ENCODE measurements at regions not wholly inside any gene's neighbourhood (a gene's known extent, or its start where the extent isn't known, plus 50 kb on each side); places are given as distances from the start of the nearest gene placed in this dataset.

DNA sequence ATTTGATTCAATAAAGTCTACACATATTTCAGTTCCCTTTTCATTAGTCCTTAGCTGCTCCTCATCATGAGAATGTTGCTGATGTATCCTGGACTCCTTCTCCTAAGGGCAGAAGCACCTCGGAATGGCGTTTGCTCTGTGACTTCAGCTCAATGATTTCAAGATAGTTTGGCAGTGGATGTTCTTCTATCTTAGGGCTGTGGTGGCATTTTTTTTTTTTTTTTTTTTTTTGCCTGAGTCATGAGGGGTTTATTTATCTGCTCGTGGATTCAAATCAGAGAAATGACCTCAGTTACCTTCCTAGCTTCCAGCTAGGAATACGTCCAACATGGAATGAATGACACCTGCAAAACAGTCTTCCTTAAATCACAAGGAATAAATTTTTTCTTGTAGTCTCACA lies 220.0 kb upstream of the ZBED5 start:
- no peak for DNase-seq (ENCODE audit: low read depth in 2 of 2)

DNA sequence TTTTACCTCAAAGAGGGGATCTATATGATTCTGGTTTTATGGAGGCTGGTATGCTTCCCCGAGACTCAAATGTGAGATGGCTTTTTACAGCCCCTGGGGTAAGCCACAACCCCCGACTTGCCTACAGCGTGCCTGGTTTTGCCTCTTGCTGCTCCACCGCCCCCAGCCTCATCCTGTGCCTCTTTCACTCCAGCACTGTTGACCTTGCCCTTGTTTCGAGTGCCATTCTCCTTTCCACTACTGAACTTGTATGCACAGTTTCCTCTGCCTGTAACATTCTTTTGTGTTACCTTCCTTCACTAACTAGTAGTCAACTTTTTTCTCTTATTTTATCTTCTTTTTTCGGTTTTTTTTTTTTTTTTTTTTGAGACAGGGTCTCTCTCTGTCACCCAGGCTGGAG lies 219.0 kb upstream of the ZBED5 start:
- DNase-seq (ENCODE audit: low read depth in 2 of 2) = no peak

DNA sequence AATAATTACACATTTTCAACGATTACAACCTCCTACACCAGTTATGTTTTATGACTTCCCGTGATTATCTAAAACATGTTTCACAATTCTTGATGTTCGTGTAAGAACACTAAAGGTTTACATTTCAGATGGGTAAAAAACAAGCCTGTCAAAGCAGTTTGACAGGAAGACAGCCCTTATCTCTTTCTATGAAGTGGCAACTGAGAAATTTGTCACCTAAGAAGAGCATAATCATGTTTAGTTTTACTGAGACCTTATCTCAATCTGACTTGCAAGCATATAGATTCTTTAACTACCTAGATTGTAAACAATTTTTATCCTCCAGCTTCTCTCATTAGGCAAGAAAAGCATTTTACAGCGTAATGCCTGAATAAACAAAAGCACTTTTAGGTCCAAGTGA lies 218.4 kb upstream of the ZBED5 start:
- DNase-seq (ENCODE audit: low read depth in 2 of 2) = no peak

DNA sequence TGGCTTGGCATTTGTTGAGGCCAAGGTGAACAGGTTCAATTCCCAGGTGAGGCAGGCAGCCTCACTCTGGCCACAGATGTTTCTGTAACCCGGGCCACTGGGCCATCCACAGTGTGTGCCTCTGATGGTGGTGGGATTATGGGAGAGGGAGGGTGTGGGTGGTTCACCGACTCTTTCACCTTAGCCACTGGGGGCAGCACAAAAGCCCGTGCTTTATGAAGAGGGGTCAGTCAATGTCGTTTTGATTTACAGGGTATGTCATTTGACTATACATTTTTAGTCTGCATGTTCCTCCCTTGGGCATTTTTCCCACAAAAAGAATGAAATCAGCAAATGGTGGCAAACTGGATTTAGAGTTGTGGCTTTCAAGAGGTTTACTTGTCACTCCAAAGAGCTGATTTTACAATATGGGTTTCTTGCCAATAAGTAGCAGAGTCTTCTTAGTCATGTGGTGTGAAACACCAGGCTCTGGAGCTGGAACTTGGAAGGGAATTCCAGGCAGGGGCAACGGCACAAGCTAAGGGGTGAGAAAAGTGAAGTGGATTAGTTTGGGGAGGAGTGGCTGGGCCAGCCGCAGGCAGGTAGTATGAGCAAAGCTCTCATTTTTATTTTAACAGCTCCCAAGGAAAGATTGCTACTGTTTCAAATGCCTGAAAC lies 217.8 kb upstream of the ZBED5 start:
- no peak for DNase-seq (ENCODE audit: low read depth in 2 of 2)

DNA sequence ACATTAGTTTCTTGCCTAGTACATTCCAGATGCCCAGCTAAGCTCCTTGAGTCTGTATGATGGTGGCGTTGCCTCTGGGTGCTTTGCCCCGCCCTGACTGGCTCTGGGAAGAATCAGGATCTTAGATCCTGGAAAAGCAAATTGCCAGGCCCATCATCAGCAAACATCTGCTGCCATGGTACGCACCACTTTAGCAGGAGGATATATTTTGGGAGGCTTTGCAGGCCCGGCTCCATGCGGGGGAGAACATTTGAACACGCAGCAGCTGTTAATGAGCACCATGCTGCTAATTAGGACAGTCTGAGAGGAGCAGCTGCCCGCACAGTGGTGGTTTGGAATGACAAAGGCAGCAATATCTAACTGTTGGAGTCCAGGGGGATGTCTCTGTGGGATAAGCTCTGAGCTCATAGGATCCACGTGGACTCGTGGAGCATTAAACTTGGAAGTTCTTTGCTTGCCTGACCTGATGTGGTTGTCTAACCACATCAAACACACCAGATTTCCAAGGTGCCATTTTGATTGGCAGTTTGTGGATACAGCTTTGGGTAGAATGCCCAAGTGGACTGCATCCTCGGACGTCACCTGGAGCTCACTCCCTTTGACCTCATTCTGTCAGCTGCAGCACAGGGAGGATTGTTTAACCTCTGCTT lies 217.0 kb upstream of the ZBED5 start:
- no peak for DNase-seq (ENCODE audit: low read depth in 2 of 2)

DNA sequence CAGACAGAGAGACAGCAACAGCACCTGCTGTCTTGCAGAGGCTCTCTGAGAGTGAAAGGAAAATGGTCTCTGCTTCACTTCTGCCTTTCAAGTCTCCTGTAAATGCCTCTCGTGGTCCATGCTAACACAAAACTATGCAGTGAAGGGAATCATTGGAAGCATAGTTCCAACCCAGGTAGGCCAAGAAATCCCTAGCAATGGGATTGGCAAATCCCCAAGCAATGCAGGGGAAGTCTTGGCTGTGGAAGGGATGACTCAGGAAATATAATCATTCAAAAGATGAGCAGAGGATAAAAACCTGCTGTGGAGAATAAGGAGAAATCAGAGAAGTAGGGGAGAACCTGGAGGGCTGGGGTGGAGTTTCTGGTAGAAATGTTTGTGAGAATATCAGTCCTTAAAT lies 216.1 kb upstream of the ZBED5 start:
- DNase-seq (ENCODE audit: low read depth in 2 of 2) = no peak

DNA sequence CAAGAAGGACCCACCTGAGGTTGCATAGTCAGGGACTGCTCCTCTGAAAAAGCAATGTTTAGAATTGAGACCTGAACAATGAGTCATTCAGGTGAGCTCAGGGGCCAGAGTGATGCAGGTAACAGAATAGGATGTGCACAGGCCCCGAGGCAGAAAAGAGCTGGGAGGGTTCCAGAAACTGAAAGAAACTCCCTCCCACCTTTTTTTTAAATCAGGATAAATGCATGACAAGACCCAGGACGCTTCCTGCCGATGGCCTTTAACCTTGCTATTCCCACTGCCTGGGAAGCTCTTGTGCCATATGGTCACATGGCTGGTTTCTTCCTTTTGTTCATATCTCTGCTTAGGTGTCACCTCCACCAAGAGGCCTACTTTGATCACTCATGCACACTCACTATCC lies 214.2 kb upstream of the ZBED5 start:
- no peak for DNase-seq (ENCODE audit: low read depth in 2 of 2)

DNA sequence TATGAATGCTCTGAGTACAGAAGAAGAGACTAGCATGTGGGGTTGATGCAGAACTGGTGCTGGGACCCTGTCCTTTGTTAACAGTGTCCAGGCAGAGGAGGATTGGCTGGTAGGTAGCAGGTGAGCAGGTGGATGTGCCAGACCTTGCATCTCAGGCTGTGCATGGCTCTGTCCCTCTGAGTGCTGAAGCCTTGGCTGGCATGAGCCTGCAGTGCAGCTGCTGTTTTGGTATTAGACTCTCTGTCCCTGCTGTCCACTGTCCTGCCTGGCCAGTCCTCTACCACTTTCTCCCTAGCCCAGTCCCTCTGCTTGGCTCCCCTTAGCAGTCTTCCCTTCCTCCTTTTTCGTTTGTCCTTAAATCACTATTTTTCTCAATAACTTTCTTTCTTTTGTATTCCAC lies 213.6 kb upstream of the ZBED5 start:
- no peak for DNase-seq (ENCODE audit: low read depth in 2 of 2)

DNA sequence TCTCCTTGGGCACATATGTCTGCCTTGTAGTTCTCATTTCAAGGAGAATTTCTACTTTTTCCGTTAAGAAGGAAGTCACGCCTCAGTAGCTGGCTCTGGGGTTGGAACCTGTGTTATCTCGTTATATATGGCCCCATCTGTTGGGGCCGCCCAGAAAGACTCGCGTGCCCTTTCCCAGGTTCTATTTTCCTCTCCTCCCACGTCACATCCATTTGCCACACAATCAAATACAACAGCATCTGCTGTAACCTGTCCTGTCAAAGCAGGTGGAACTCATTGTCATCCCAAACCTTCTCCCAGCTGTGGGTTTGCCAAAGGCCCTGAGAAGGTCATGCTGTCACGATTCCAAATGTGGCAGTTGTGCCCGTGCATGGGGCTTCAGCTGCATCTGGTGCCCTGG lies 213.1 kb upstream of the ZBED5 start:
- DNase-seq (ENCODE audit: low read depth in 2 of 2) = no peak

DNA sequence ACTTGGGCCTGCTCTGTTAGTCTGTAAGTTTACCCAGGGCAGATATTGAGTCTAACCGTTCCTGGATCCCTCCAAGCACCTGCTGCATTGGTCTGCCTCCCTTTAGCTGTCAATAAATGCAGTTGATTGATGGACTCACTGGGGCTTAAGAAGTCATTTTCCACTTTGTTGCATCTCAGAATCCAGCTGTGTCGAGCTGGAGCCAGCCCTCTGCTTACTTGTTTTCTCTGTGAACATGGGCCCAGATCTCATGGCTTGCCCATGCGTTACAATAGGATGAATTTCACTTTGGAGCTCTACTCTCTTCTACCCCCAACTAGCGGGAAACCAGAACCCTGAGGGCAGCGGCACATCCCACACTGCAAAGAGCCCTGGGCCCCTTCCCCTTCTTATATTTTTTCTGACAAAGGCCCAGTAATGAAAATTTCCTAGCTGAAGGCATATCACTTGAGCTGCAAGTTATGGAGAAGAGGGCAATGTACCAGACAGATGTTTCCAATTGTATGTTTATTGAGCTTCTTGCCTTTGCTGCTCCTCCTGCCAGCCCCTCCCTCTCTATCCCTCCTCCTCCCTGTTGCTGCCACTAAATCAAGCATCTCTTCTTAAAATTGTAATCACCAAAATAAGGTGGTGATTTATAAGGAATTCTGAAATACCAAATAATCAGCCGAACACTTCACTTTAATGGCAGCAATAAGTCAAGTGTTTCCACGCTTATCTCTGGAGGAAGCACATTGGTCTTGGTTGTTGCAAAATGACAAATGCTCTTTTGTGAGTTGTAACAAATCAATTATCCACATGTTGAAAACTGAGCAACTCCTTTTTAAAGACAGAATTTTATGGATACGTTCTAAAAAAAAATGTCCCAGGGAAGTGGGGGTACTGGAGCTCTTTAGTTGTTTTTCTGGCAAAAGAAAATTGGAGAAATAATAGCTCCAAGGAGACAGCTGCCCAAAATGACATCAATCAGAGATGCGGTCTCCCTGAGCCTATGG lies 212.3 kb upstream of the ZBED5 start:
- DNase-seq (ENCODE audit: low read depth in 2 of 2) = no peak

DNA sequence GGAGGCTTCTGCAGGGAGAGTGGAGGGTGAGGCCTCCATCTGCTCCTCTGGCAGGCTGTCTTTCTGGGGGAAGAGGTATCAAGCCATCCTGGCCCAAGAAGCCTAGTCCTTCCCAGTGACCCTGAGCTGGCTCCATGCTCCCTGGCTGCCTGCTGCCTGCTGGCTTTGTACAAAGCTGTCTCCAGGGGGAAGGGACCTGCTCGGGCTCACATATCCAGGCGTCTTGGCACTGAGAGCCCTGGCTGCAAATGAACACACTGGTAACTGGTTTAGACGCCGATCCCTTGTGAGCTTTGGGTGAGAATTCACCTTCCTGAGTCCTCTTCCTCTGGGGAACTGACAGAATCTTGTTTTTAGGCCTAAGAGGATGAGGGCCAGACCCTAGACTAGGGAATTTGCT lies 210.3 kb upstream of the ZBED5 start:
- no peak for DNase-seq (ENCODE audit: low read depth in 2 of 2)

DNA sequence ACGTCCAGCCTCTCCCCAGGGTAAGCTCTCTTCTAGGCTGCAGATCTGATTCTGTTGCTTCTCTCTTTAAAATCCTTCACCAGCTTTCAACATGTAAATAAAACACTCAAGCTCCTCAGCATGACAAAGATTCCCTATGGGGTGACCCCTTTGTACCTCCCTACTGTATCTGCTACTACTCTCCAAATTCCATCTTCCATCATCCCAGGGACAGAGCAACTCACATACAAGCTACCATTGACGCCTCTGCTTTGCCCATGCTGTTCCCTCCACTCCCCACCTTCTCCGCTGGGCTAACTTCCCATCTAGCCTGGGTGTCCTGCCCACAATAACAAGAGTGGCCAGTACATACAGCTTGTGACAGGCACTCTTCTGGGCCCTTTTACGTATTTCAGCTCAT lies 207.5 kb upstream of the ZBED5 start:
- no peak for DNase-seq (ENCODE audit: low read depth in 2 of 2)

DNA sequence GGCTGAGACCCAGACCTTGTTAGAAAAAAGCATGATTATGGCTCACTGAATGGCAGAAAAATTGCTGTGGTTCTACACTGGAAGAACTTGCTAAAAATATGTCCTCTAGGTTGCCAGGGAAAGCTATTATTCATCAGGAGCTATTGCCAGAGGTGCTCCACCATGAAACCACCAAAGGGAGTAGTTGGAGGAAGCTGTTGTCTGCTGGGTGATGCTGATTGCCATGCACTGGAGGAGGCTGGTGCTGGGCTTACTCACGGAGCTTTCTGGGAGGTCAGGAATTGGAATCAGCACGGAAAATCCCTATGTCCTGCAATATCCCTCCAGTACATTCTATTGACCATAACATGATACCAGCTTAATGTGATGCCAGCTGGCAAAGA lies 199.6 kb upstream of the ZBED5 start:
- DNase-seq (ENCODE audit: low read depth in 2 of 2) = no peak

DNA sequence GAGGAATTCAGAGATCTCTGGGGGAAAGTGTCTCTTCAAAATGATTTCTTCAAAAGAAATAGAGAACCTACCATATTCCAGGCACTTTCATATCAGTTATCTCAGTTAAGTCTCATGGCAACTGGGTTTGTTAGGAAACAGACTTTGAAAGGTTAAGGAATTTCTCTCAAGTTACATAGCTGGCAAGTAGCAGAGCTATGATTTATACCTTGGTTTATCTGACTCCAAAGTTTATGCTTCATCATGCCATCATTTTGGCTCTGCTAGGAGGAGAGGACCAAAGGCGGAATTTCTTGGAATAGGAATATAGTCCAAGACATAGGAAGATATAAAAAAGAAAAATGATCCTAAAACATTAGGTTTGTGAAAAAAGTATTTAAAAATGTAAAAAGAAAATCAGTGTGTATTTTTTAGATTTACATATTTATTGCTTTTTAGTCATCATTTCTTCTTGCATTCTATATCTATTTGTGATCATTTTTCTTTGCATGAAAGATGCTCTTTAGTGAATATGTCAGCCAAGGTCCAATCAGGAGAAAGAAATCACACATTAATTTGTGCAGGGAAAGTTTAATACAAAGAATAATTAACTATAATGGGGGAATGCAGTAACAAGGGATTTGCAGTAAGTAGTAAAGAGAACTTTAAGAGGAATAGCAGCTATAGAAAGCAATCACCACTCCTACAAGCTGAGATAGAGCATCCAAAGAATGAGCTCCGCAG lies 199.1 kb upstream of the ZBED5 start:
- no peak for DNase-seq (ENCODE audit: low read depth in 2 of 2)

DNA sequence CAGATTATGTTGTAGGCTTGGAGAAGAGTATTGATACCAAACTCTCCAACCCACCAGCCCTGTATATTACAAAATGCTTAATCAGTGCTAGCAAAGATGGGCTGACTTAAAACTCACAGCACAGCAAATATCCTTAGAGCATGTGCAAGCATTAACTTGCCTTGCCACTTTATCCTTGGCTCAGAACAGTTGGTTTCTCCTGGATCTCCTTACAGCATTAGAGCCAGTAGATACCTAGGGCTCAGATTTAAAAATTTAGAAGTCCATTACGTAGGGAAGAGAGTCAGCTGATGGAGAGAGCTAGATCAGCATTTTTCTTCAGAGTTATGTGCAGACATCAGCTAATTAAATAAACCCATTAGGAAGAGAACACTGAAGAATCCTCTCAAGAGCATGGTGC lies 198.5 kb upstream of the ZBED5 start:
- DNase-seq (ENCODE audit: low read depth in 2 of 2) = no peak

DNA sequence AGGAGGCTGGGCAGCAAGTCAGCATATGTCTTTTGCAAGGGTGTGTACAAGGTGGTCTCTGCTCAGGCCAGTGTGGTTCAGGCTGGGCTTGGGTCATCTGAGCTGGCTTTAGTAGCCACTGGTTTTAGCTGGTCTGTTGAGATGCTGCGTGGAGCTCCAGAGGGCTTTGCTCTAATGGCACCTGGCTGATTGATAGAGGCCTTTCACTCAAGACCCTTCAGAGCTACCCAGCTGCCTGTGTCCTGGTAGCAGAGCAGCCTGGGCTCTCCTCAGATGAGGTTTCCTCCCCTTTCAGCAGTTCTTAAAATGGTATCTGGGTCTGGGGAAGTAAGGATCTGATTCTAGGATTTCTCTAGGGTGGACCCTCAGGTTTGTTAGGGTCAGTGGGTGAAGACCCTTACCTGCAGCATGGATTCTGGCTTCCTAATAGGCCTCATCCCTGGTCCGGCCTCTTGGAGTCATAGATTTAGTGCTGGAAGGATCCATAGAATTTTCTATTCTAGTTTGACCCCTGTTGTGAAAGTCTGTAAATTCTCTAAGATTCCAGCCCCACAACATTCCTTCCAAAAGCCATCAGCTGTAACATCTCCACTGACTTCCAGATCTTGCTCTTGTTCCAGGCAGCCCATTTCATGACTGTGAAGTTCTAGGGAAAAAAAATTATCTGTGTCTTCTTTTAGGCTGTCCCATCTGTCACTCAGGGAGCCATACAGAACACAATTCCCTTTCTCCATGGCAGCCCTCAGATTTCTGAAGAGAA lies 190.2 kb upstream of the ZBED5 start:
- no peak for DNase-seq (ENCODE audit: low read depth in 2 of 2)

DNA sequence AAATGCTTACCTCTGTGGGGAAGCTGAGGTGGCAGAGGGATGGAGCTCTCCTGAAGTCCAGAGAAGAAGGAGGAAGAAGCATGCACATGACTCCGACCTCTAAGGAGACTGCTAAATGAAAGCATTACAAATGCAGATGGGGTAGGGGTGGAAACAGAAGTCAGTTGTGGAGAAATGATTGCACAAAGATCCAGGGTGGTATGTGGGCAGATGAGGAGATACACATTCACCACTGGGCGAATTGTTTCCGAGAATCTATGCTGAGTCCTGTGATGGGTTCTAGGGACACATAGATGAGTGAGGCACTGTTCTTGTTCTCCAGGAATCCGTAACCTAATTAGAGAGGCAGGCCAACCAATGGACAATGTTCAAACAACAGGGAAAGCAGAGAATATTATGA lies 188.9 kb upstream of the ZBED5 start:
- DNase-seq (ENCODE audit: low read depth in 2 of 2) = no peak

DNA sequence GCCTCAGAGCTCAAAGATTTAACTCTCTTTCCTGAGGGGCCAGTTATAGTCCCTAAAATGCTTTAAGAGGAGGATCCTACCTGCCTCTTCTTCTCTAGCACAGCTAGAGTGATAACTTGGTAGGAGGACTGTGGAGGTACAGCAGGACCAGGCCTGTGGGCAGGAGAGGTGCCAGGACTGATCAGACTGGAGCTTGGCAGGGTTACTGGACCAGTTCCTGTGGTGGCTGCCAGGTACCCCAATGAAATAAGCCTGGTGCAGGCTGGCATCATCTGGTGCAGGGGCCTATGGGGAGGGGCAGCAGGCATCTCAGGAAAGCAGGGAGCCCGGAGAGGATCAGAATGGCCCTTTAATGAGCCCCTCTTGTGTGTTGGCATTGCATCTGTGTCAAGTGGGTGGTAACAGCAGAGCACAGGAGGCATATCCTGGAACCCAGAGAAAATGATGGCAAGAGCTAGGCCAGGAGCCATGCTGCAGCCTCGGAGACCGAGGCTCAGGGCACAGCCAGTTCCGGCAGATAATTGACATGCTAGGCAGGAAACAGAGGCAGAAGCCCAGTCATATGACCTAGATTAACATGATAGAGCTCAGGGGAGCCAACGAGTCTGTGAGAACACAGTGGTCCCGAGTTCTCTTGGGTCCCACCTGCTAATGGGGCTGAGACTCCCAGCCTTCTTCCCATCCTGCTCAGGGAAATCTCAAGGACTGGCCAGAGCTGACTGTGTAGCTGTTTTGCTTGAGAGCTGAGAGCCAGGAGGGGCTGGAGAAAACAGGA lies 187.5 kb upstream of the ZBED5 start:
- no peak for DNase-seq (ENCODE audit: low read depth in 2 of 2)

DNA sequence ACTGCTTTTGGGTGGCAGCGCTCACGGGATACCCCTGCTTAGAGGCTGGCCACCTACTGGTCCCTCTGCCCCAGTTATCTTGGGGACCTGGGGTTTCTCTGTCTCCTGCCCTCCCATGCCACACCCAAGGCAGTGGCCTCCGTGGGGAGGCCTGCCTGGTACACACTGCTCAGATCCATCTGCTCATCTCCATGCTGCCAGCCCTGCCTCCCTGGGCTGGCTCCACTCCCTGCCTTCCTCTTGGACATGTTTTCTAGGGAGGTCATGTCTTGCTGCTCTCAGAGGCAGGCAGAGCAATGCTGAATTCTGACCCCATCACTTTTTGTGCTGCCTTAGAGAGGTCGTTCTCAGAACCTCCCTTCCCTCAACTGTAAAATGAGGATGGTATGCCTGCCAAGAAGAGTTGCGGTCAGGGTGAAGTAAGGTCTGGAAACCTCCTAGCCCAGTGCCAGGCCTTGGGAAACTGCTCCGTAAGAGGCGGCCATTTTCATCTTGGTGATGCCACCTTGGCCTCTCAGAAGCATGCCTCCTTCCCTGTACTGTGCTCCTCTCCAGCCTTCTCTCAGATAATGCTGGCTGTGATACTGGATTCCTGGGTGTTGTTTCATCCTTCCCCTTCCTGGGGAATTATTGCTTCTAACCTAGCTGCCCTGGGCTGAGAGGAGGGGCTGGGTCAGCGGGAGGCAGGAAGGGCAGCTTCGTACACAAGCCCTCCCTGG lies 186.4 kb upstream of the ZBED5 start:
- DNase-seq (ENCODE audit: low read depth in 2 of 2) = no peak

DNA sequence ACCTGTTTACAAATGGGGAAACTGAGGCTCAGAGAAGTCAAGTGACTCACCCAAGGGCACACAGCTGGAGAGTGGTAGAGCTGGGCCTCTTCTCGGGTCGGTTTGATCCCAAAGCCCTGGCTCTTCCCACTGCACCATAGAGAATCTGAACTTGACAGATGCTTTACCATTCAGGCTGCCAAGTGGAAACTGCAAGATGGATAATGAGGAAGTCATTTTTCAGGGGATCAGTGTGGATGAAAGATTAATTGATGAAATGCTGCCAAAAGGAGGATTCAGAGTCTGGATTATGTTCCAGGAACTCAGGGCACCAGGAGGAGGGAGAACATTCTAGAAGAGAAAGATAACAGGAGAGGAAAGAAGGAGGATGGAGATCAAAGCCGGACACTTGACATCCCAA lies 185.9 kb upstream of the ZBED5 start:
- DNase-seq (ENCODE audit: low read depth in 2 of 2) = no peak

Data from stimulated activated CD8-positive, alpha-beta memory T cell treated with anti-CD3 and anti-CD28 coated beads, Interleukin-15, amount 100 ng/mL, for 4 hours (primary cell).